SK-N-MC (cell line): ENCODE measurements at regions not wholly inside any gene's neighbourhood (a gene's known extent, or its start where the extent isn't known, plus 50 kb on each side); places are given as distances from the start of the nearest gene placed in this dataset.

Experiments
- DNase-seq: peaks from one replicate; pipeline ENCODE4 v3.0.0-alpha.2; 2011; ENCODE audit warnings: low read depth, low spot score
- H3K27ac ChIP-seq: fragments of 200-600 bp; sonication (generic); 2 replicates; pipeline ENCODE4 v1.5.1; 2016; ENCODE audit warnings: mixed run types
- H3K36me3 ChIP-seq: fragments of 200-600 bp; sonication (generic); 2 replicates; pipeline ENCODE4 v1.6.1; 2017; ENCODE audit warnings: antibody characterized with exemption, low read length, mixed read lengths; ENCODE audit not compliant: insufficient read depth
- H3K4me3 ChIP-seq: fragments of 200-600 bp; sonication (generic); 2 replicates; pipeline ENCODE4 v1.5.1; 2016
- H3K9ac ChIP-seq: fragments of 200-600 bp; sonication (generic); 2 replicates; pipeline ENCODE4 v1.8.0; 2017; ENCODE audit warnings: mixed run types, mixed read lengths; ENCODE audit not compliant: insufficient read length
- H3K9me3 ChIP-seq: fragments of 200-600 bp; sonication (generic); 2 replicates; pipeline ENCODE4 v1.6.1; 2017; ENCODE audit warnings: low read depth, mild to moderate bottlenecking, antibody characterized with exemption, low read length, moderate library complexity, mixed read lengths
- EZH2 ChIP-seq: fragments of 200-600 bp; sonication (generic); IDR thresholded peaks from one replicate; pipeline ENCODE4 v1.6.1; 2017; ENCODE audit warnings: antibody characterized with exemption
- FOXP2 ChIP-seq: optimal IDR thresholded peaks from 2 replicates; pipeline ENCODE3; 2011; ENCODE audit warnings: mild to moderate bottlenecking, moderate library complexity; ENCODE audit not compliant: insufficient read depth; ENCODE audit errors: extremely low read length, control extremely low read depth
- POLR2AphosphoS5 ChIP-seq: IDR thresholded peaks from 2 replicates; pipeline ENCODE4 v1.6.1; 2012; ENCODE audit warnings: mild to moderate bottlenecking, low read depth, low read length, borderline replicate concordance

DNA sequence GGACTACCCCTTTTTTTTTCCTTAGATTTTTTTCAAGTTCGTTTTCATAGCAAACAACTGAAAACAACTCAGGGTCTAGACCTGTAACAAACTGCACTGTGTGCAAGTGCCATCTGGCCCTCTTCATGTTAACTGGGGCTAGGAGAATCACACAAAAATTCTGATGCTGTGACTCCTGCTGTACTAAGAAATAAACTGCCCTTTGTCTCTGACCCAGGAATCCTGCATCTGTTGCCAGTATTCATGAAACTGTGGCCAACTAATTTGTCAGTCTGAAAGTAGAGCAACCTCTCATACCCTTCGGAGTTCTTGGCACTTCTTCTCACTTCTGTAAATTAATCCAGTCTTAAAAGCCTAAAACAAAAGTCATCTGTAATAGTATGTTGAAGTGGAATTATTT is 218.4 kb upstream of the PCDH15 start:
- TF ChIP-seq EZH2, result no peak
- TF ChIP-seq FOXP2, result no peak
- TF ChIP-seq POLR2AphosphoS5, result no peak
- no peak for DNase-seq
- Histone ChIP-seq H3K9me3 (no peaks in the 10 kb centered on the region), H3K36me3 (no peaks in the 10 kb centered on the region), H3K27ac (no peak overlapping the region), H3K9ac (no peak overlapping the region), H3K4me3 (no peak overlapping the region)

DNA sequence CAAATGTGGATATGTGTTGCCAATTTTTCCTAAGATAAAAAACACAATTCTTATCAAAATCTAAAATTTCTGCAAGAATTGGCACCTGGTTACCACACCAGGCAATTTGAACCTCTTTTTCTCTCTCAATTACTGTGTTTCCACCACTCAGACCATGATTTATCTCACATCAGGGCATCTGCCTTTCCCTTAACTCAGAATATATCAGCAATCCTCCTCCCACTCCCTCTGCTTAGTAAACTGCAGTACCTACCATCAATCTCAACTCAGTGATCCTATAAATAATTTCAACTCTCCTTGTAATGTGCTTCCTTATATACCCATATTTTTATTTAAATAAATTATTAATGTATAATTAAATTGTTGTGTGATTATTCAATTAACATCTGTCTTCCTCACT is 212.3 kb upstream of the PCDH15 start:
- Histone ChIP-seq H3K9ac (no peak overlapping the region), H3K36me3 (no peaks in the 10 kb centered on the region), H3K9me3 (no peaks in the 10 kb centered on the region), H3K27ac (no peak overlapping the region), H3K4me3 (no peak overlapping the region)
- no peak for DNase-seq
- TF ChIP-seq POLR2AphosphoS5, result no peak
- no peak for TF ChIP-seq FOXP2
- no peak for TF ChIP-seq EZH2

DNA sequence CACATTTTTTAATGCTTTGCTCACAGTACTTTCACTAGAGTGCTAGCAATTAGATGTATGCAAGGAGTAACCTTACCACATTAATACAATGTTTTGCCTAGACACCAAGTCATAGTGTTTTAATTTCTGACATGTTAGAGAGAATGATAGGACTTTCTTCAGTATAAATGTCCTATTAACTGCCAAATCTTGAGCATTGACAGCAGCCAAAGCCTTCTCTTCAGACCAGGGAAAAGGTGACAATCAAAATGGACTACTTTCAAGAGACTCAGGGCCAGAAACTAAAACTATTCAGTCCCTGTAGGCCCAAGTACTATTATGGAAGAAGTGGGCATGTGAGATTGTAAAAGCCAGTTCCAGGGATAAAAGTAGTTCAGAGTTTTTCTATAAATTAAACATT is 201.4 kb upstream of the PCDH15 start:
- no peaks in the 10 kb centered on the region for H3K36me3 ChIP-seq
- no peak overlapping the region for H3K9ac ChIP-seq
- no peak overlapping the region for H3K4me3 ChIP-seq
- H3K27ac ChIP-seq, result no peak overlapping the region
- TF ChIP-seq POLR2AphosphoS5 (no peak), EZH2 (no peak), FOXP2 (no peak)
- no peaks in the 10 kb centered on the region for H3K9me3 ChIP-seq
- DNase-seq, result no peak

DNA sequence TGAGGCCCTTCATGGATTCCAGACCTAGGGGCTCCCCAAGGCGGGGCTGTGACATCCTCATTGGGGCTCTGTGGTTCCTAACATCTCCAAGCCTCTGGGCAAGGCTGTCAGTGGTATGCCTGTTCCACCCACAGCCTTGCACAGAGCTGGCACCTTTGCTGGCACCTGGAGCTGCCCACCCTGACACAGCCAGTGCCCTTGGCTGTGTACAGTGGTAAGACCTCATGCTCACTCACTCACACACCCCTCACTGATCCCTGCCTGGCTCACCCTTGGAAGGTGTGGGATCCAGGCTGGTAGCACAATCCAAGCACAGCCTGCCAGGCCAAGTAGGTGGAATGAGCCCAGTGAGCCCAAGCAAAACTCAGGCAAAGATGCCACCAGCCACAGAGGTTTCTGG is 200.4 kb upstream of the PCDH15 start:
- TF ChIP-seq FOXP2 (no peak), EZH2 (no peak), POLR2AphosphoS5 (no peak)
- Histone ChIP-seq H3K36me3 (no peaks in the 10 kb centered on the region), H3K4me3 (no peak overlapping the region), H3K9me3 (no peaks in the 10 kb centered on the region), H3K9ac (no peak overlapping the region), H3K27ac (no peak overlapping the region)
- DNase-seq, result no peak

DNA sequence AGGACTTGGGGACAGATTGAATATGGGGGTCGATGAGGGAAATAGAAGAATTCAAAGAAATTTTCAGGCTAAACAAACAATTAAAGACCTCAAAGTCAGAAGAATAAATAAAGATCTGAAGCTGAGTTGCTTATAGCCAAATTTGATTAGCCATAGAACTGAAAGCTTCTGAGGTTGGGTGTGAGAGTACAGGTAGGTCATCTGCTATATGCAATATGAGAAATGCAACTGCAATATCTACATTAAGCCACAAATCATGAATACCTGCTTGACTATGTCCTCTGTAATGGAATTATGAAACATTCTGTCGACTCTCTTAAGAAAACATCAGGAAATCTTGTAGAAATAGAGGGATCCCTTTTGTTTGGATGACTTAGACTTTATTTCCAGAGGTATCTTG is 192.1 kb upstream of the PCDH15 start:
- Histone ChIP-seq H3K9ac (no peak overlapping the region), H3K9me3 (no peaks in the 10 kb centered on the region), H3K27ac (no peak overlapping the region), H3K4me3 (no peak overlapping the region), H3K36me3 (no peaks in the 10 kb centered on the region)
- no peak for DNase-seq
- TF ChIP-seq POLR2AphosphoS5 (no peak), EZH2 (no peak), FOXP2 (no peak)

DNA sequence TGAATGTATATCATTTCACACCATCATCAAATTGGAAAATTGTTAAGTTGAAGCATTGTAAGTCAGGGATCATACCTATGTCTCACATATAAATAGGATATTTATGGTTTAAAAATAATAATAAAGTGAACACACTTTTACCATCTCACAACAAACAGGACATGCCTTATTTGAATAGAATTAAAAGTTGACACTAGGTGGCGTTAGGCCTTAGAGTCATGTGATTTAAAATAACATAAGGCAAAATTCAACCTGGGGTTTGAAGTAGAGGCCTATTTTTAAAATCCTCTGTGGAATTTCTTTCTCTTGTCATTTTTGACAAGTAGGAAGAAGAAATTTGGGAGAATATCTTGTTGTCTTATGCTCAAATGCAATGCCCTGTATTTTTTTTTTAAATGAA is 184.7 kb upstream of the PCDH15 start:
- Histone ChIP-seq H3K36me3 (no peaks in the 10 kb centered on the region), H3K4me3 (no peak overlapping the region), H3K27ac (no peak overlapping the region), H3K9me3 (no peaks in the 10 kb centered on the region), H3K9ac (no peak overlapping the region)
- TF ChIP-seq EZH2, result no peak
- no peak for TF ChIP-seq POLR2AphosphoS5
- no peak for TF ChIP-seq FOXP2
- no peak for DNase-seq

DNA sequence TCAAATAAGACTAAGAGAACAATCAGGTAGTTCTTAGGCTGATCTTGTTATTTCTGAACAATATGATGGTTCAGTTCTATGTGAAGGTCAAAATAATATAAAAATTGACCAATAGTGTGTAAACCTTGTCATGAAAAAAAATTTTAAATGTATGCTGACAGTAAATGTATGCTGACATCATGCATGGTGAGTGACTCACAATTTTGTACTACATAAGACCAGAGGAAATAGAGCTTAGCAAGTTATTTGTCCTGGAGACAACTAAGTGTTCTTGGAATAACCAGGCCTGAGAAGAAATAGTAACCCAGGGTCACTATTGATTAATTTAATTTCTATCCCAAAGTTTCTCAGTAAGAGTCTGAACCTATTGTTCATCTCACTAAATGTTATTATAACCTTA is 182.2 kb upstream of the PCDH15 start:
- Histone ChIP-seq H3K4me3 (no peak overlapping the region), H3K9ac (no peak overlapping the region), H3K27ac (no peak overlapping the region), H3K9me3 (no peaks in the 10 kb centered on the region), H3K36me3 (no peaks in the 10 kb centered on the region)
- DNase-seq, result no peak
- no peak for TF ChIP-seq EZH2
- no peak for TF ChIP-seq POLR2AphosphoS5
- no peak for TF ChIP-seq FOXP2

DNA sequence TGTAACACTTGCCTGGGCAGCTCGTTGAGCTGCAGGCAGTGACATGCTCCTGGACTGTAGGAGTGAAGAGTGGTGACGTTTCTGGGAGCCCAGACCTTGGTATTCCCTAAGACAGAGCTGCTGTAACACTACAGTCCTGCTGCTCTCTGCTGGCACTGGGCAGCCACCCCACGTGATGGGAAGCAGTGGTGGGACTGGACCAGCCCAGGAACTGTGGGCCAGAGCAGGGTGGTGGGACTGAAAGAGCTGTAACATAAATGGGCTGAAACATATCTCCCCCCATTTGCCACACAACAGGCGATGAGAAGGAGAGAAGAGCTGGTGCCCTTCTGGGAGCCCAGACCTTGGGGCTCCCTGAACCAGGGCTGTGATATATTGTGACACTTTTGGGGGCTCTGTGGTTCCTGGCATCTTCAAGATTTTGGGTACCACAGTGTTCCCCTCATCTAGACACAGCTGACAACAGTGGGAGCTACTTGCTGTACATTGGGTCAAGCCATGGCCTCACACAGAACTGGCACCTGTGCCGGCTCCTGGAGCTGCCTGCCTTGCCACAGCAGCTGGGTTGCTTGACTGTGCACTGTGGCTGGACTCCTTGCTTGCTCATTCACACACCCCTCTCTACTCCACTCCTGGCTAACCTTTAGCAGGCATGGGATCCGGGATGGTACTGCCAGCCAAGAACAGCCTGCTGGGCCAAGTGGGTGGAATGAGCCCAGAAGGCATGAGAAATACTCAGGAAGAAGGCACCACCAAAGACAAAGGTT is 161.3 kb upstream of the PCDH15 start:
- no peak overlapping the region for H3K27ac ChIP-seq
- no peak overlapping the region for H3K4me3 ChIP-seq
- no peak overlapping the region for H3K9ac ChIP-seq
- no peaks in the 10 kb centered on the region for H3K9me3 ChIP-seq
- no peak for DNase-seq
- TF ChIP-seq POLR2AphosphoS5 (no peak), FOXP2 (no peak), EZH2 (no peak)
- H3K36me3 ChIP-seq, result no peaks in the 10 kb centered on the region

DNA sequence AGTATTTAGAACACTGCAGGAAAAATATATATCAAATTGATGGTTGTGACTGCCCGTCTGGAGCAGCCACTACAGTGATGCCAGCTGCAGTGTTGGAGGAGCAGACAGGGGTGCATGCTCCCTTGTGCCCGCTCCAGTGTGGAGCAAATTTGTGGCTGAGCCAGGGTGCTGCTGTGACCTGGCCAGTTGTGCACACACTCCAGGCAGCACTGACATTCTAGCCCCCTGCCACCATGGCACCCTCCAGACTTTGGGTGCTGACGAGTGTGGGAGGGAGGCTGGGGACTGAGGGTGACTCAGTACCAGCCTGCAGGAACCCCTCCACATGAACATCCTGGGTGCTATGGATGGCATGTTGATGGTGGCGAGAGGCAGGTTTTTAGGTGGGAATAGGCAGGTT is 160.0 kb upstream of the PCDH15 start:
- H3K9ac ChIP-seq, result no peak overlapping the region
- DNase-seq, result no peak
- no peak overlapping the region for H3K27ac ChIP-seq
- H3K4me3 ChIP-seq, result no peak overlapping the region
- no peaks in the 10 kb centered on the region for H3K9me3 ChIP-seq
- no peak for TF ChIP-seq FOXP2
- TF ChIP-seq EZH2, result no peak
- no peak for TF ChIP-seq POLR2AphosphoS5
- H3K36me3 ChIP-seq, result no peaks in the 10 kb centered on the region
